ENCODE measurements at regions not wholly inside any gene's neighbourhood (a gene's known extent, or its start where the extent isn't known, plus 50 kb on each side); places are given as distances from the start of the nearest gene placed in this dataset.
"Not testable (repeated sequence)": the region's sequence is repeated elsewhere in the genome, so short reads cannot be mapped to it uniquely, and the experiment has no call there.

- DNase-seq: no peak
Observed at GRCh38 chr12:82300611-82301010, 57.6 kb downstream of the CCDC59 start.

DNA sequence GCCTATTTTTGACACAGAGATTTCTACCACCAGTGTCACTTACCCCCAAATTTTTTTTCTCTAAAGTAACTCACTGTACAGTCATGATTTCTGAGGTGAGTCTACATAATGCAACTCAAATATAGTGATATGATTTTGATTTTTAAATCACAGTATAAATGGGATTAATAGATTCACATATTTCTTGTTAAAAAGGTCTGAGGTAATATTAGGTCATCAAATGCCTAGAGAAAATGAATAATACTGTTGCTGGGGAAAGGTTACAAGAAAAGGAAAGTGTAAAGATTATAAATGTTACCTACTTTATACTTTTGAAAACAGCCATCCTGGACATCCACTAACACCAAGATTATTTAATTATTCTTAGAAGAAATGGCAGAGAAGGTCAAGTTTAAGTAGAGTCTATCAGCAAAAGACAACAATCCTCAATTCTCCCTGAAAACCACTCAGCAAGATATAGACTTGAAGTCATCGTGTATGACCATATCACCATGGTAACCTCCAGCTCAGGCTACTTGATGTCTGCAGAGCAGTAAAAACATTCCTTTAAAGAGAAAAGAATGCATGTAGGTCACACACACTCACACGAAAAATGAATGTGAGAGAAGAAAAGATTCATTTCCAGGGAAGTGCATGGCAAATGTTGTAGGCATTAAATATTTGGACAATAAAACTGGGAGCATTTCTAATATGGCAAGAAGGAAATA is 58.7 kb downstream of the CCDC59 start:
- no peak for DNase-seq

GRCh38 chr12:82290415-82290814 is 67.8 kb downstream of the CCDC59 start:
- no peak for DNase-seq

GRCh38 chr12:82281335-82281734 is 76.9 kb downstream of the CCDC59 start:
- DNase-seq: not testable (repeated sequence)

GRCh38 chr12:82279536-82280058 is 78.6 kb downstream of the CCDC59 start:
- DNase-seq: peak; percentile 16

GRCh38 chr12:82277582-82277981 is 80.6 kb downstream of the CCDC59 start:
- no peak for DNase-seq

GRCh38 chr12:82242729-82243128 is 115.5 kb downstream of the CCDC59 start:
- no peak for DNase-seq

DNA sequence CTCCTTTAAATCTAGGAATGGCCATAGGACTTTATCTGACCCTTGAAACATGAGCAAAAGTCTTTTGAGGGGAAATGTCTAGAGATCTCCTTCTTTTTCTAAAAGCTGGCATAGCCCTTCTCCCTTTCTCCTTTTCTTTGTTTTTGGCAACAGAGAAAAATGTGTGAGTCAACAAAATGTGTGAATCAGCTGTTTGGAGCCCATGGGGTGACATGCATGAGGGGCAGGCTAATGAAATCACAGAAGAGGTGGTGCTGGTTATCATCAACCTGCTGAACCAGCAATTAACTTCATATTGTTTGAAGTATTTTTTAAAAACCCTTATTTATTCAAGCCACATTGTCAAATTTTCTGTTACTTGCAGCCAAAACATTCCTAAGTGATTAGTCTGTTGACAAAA is 132.3 kb downstream of the CCDC59 start:
- DNase-seq: no peak

DNA sequence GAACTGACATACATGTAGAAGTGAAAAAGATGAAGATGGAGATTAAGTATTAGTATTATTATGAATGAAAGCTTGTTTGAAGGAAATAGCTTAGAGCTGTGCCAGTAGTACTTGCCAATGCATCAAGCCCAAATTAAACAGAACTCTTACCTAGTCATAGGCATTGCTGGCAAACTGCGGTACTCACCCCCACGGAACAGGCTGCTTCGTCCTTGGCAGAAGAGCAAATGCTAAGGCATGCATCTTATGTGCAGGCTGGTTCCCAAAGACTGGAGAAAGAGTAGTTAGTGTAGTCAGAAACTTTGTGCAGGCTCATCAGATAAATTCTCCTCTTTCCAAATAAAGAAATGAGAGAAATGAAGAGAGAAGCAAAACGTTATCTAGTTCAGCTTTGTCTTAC is 134.8 kb downstream of the CCDC59 start:
- no peak for DNase-seq

- DNase-seq: no peak
Observed at GRCh38 chr12:82216475-82216874, 141.7 kb downstream of the CCDC59 start.

DNA sequence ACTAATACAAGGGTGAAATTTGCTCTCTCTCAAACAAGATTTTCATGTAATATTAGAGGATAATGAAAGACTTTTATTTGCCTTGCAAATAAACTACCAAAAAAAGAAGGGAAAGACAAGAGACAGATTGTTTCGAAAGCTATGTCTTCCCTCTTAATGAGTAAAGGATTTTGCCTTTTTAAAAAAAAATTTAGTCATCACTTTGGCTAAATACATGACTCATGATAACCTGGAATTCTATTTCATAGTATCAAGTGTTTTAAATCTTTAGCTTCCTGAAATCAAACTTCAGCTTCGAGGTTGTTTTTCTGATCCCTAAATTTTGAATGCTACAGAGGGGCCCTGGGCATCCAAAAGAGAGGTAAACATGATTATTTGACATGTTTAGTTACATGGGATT is 144.4 kb downstream of the CCDC59 start:
- DNase-seq: no peak

GRCh38 chr12:82210882-82211281 is 147.3 kb downstream of the CCDC59 start:
- no peak for DNase-seq

DNA sequence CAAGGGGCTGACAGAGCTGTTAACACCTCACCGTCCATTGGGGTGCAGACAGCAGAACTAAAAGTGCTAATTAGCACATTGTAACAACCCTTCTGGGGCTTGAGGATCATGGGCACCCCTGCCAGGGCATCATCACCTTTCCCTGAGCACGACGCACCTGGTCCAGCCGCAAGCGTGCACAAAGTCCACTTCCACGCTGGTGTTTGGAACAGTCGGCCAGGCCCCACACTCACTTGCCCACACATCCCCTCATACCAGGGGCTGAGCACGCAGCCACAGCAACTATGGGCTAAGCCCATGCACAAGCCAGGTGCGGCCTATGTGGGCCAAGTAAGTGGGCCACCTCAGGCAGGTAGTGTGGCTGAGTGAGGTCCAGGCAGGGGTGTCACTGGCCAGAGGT is 148.7 kb downstream of the CCDC59 start:
- no peak for DNase-seq

DNA sequence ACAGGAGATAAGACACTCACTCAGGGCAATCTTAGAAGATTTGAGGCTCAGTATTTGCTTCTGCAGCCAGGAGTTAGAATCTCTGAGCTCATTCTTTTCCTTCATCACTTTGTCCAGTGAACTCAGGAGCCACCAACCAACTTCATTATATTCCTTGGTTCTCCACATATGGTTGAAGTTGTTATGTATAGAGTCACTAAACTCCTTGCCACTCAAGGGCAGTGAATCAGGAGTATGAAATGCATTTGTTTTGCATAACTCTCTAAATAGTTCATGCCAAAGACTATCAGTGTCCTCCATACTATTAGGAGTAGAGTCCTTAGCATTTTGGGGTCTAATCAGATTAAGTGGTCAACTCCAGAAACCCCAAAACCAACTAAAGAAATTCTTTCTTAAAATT is 150.6 kb downstream of the CCDC59 start:
- no peak for DNase-seq

DNA sequence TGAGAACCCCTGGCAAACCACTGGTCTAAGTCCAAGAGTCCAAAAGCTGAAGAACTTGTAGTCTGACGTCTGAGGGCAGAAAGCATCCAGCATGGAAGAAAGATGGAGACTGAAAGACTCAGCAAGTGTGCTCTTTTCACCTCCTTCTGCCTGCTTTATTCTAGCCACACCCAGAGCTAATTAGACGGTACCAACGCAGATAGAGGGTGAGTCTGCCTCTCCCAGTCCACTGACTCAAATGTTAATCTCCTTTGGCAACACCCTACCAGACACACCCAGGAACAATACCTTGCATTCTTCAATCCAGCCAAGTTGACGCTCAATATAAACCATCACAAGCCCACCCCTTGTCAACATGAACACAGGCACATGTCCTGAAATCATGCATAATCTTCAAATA is 155.1 kb downstream of the CCDC59 start:
- no peak for DNase-seq

- DNase-seq: no peak
Observed at GRCh38 chr12:82187595-82187994, 170.6 kb downstream of the CCDC59 start.

GRCh38 chr12:82187011-82187410 is 171.2 kb downstream of the CCDC59 start:
- DNase-seq: no peak

DNA sequence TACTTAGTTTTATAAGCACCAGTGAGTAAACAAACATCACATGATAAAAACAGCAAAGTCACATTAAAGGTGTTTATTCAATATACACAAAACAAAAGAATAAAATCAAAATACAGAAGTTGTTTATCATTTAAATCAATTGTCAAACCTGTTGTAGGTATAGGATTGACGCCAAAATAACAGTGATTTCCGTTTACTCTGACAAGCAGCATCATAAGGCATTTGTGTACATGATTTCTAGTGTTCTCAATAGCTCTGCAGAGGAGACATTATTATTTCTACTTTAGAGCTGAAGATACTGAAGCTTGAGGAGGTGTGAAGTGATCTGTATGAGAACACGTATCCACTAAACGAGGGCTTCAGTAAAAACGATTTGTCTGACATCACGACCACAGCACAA is 171.9 kb downstream of the CCDC59 start:
- DNase-seq: no peak

GRCh38 chr12:82184844-82185243 is 173.3 kb downstream of the CCDC59 start:
- DNase-seq: no peak

- peak; percentile 4 for DNase-seq
Observed at GRCh38 chr12:82182601-82183190, 175.5 kb downstream of the CCDC59 start.

DNA sequence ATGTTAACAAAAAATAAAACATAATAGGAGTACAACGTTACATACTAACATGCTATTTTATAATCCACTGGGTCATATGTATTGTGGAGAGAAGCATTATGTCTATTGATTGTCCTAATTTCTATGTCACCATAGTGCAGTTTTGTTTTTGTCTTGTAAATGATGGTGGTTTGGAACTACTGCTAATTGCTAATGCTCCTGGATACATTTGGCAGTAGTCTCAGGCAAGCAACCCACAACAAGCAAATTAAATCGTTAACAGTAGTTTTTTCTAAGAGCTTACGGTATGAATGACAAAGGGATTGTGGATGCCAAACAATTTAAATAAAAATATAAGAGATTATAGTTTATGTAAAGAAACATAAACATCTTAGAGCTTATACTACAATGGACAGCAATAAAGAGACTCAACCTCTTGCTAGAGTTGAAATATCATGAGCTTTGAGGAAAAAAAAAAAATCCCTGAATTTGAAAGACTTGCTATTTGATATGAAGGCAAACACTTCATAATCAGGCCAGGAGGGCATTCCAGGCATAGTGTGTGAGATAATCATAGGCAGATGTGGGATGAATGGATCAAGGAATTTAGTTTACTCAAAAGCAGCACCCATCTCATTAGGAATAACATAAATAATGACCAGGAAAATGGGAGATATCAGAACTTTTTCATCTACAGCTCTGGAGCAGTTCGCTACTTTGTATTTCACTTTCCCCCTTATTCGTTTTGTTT is 181.3 kb downstream of the CCDC59 start:
- peak; percentile 15 for DNase-seq

DNA sequence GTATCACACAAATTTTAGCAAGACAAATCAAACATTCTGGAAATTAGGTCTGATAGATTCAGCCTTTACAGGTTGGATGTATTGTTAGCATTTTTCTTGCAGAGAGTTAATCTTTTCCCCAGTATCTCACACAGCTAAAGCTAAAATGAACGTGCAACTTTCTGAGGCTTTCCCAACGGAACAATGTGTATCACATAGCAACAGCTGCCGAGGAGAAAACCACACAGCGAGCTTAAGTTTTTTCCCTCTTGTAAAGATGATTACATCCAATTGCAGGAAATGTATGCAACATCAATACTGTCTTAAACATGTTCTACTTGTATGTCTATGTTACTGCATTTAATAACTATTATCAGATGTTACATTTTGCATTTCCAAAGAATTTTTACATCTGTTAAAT is 182.2 kb downstream of the CCDC59 start:
- peak; percentile 57 for DNase-seq

- DNase-seq: peak; percentile 96
Observed at GRCh38 chr12:82174936-82175335, 183.3 kb downstream of the CCDC59 start.

DNA sequence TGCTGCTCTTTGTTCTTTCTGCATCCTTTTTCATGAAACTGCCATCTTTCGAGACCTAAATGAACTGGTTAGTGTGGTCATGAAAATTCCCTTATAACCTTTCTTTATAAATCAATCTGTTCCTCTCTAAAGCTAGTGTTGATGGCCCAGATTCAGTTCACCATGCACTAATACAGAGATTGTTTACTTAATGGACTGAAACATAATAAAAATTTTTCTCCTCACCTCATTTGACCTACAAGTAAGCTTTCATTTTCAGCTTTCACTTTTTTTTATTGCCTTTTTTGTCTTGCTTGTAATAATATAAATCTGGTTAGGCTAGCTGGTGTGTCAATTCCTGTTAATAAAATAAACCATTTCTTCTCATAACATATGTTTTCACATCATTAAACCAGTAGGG is 183.8 kb downstream of the CCDC59 start:
- DNase-seq: peak; percentile 7

Measured in NCI-H345 (cell line).